ENCODE measurements at regions not wholly inside any gene's neighbourhood (a gene's known extent, or its start where the extent isn't known, plus 50 kb on each side); places are given as distances from the start of the nearest gene placed in this dataset.

DNA sequence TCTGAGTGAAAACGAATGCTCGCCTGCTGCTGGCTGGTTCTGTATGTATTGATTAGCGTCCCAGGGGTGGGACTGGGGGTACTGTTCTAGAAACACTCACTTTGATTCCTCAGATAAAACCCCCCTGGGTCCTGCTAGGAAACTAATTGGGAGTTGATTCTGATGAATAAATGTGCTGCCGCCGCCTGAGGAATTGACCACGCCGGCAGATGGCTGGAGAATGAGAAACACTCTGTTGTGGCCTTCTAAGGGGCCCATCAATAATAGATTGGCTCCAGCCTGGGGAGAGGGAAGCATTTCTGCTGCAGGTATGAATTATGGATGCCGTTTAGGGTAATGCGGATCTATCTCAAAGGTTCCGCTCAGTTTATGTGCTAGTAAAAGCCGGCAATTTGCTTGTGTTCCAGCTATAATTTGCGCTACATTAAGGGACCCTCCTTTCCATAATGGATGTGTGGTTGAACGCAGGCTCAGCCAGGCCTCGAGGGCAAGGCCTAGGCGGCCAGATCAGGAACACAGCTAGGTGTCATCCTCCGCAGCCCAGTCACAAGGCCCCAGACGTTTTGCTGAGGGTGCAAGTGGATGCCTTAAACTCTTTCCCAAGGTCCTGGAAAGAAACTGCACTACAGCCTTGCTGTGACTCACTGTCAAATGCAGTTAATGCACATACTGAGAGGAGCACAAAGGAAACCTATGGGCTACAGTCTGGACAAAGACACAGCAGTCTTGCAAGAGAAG lies 132.2 kb upstream of the HS3ST2 start:
- Histone ChIP-seq H4K5ac (ENCODE audit: low read depth, low read length) (no peak overlapping the region), H4K20me1 (ENCODE audit: insufficient read depth, low read length) (no peaks in the 10 kb centered on the region), H3K9ac (ENCODE audit: low read depth, low read length) (no peak overlapping the region), H3K14ac (replicated peaks; ENCODE audit: low read depth, low read length) (no peak overlapping the region), H3K18ac (ENCODE audit: low read depth, low read length) (no peak overlapping the region), H2AK5ac (ENCODE audit: low read depth, low read length) (no peak overlapping the region), H2BK120ac (ENCODE audit: low read depth, low read length) (no peak overlapping the region), H3K4ac (ENCODE audit: low read depth, low read length) (no peak overlapping the region), H3K9me3 (ENCODE audit: control insufficient read depth, insufficient read depth, low read length) (peaks cover 2% of the 10 kb centered on the region; the same call in 1 of the 2 replicates), H3K36me3 (ENCODE audit: control insufficient read depth, insufficient read depth, low read length) (no peaks in the 10 kb centered on the region), H2AK9ac (replicated peaks; ENCODE audit: low read depth, low read length, poor library complexity) (no peak overlapping the region), H2BK5ac (ENCODE audit: low read depth, low read length, poor library complexity, severe bottlenecking) (no peak overlapping the region), H3K4me1 (ENCODE audit: control insufficient read depth, insufficient read depth, low read length) (no peaks in the 10 kb centered on the region), H2AFZ (replicated peaks; ENCODE audit: low read length, poor library complexity) (no peak overlapping the region), H3K9me1 (ENCODE audit: insufficient read depth, low read length) (no peaks in the 10 kb centered on the region), H2BK20ac (ENCODE audit: low read depth, low read length) (no peak overlapping the region), H3K27me3 (ENCODE audit: control insufficient read depth, insufficient read depth, low read length) (peaks cover 35% of the 10 kb centered on the region), H4K91ac (ENCODE audit: insufficient read depth, low read depth, low read length) (no peak overlapping the region), H3K79me1 (ENCODE audit: low read depth in 1 of 2, low read length in 2 of 2) (no peaks in the 10 kb centered on the region), H4K8ac (ENCODE audit: low read depth in 2 of 2, low read length in 2 of 2) (no peak overlapping the region), H3K4me2 (ENCODE audit: low read depth, low read length) (no peak overlapping the region), H2BK15ac (ENCODE audit: low read depth, low read length) (no peak overlapping the region), H3K23ac (ENCODE audit: low read depth, low read length) (no peak overlapping the region), H3K56ac (ENCODE audit: extremely low read depth, insufficient read depth, low read length) (no peak overlapping the region), H3K27ac (ENCODE audit: insufficient read depth, low read length) (no peak overlapping the region), H3K4me3 (ENCODE audit: insufficient read depth, low read depth, low read length) (no peak overlapping the region)
- ATAC-seq (ENCODE audit: low read depth) (no peak), DNase-seq (no peak)
- in situ Hi-C loops (cut with MboI; ENCODE audit: low sequenced_read_pairs), result no loop called here
- TF ChIP-seq, protein P1, sequence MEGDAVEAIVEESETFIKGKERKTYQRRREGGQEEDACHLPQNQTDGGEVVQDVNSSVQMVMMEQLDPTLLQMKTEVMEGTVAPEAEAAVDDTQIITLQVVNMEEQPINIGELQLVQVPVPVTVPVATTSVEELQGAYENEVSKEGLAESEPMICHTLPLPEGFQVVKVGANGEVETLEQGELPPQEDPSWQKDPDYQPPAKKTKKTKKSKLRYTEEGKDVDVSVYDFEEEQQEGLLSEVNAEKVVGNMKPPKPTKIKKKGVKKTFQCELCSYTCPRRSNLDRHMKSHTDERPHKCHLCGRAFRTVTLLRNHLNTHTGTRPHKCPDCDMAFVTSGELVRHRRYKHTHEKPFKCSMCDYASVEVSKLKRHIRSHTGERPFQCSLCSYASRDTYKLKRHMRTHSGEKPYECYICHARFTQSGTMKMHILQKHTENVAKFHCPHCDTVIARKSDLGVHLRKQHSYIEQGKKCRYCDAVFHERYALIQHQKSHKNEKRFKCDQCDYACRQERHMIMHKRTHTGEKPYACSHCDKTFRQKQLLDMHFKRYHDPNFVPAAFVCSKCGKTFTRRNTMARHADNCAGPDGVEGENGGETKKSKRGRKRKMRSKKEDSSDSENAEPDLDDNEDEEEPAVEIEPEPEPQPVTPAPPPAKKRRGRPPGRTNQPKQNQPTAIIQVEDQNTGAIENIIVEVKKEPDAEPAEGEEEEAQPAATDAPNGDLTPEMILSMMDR (conservative IDR thresholded peaks at IDR 0.05; ENCODE audit: low read depth, low read length), result no peak
- TF ChIP-seq NFE2L2 (IDR thresholded peaks at IDR 0.05; ENCODE audit: low read depth, low read length) (no peak), FOS (IDR thresholded peaks at IDR 0.05; ENCODE audit: low read depth, low read length) (no peak), MAZ (IDR thresholded peaks at IDR 0.05; ENCODE audit: borderline replicate concordance, low read depth, low read length) (no peak), CEBPB (IDR thresholded peaks at IDR 0.05; ENCODE audit: low read depth, low read length) (no peak), POLR2A (IDR thresholded peaks at IDR 0.05; ENCODE audit: low read depth, low read length) (no peak), MXI1 (IDR thresholded peaks at IDR 0.05; ENCODE audit: borderline replicate concordance, low read depth, low read length) (no peak), RAD21 (IDR thresholded peaks at IDR 0.05; ENCODE audit: low read length) (no peak)
- TF ChIP-seq, protein P2, sequence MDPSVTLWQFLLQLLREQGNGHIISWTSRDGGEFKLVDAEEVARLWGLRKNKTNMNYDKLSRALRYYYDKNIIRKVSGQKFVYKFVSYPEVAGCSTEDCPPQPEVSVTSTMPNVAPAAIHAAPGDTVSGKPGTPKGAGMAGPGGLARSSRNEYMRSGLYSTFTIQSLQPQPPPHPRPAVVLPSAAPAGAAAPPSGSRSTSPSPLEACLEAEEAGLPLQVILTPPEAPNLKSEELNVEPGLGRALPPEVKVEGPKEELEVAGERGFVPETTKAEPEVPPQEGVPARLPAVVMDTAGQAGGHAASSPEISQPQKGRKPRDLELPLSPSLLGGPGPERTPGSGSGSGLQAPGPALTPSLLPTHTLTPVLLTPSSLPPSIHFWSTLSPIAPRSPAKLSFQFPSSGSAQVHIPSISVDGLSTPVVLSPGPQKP (IDR thresholded peaks at IDR 0.05; ENCODE audit: borderline replicate concordance, low read depth, low read length), result no peak
- 72% methylated on average over 12 of the region's 17 CpGs; no CpG with 5 or more reads in 1 of the 2 experiments for WGBS, 2 experiments (ENCODE audit: extremely low coverage in 2 of 2, insufficient read length in 1 of 2)
- CTCF ChIA-PET, result no interaction called here
- intact Hi-C loops (cut with micrococcal nuclease), result no loop called here
- BruUV-seq (replicated peaks), result no TSS peak
- dilution Hi-C loops (cut with HindIII; ENCODE audit: low sequenced_read_pairs, unreplicated experiment), result no loop called here
- POLR2A ChIA-PET (ENCODE audit: unreplicated experiment), result no interaction called here
